Gastroesophageal sphincter (tissue), 4 donors: ENCODE measurements at regions not wholly inside any gene's neighbourhood (a gene's known extent, or its start where the extent isn't known, plus 50 kb on each side); places are given as distances from the start of the nearest gene placed in this dataset.

Source experiments
- ATAC-seq: fragments of 150-250 bp; one replicate; pipeline ENCODE4 v1.9.1; 2016; ENCODE audit warnings: mild to moderate bottlenecking, moderate library complexity
- H3K27ac ChIP-seq, 4 donors: fragments of 200-600 bp; sonication (generic) in 3 of 4; 1 replicate in 3 of 4; 2 replicates in 1 of 4; pipeline ENCODE4 v1.5.1; 2016 to 2019
- H3K27me3 ChIP-seq: fragments of 200-600 bp; sonication (generic); one replicate; pipeline ENCODE4 v1.5.1; 2019
- H3K36me3 ChIP-seq, 2 donors: fragments of 200-600 bp; sonication (generic); one replicate each; pipeline ENCODE4 v1.5.1; 2019; ENCODE audit warnings: control low read depth in 1 of 2
- H3K4me1 ChIP-seq, 3 donors: fragments of 200-600 bp; sonication (generic); 1 replicate in 2 of 3; 2 replicates in 1 of 3; pipeline ENCODE4 v1.5.1; 2016 to 2019; ENCODE audit warnings: control low read depth in 2 of 3
- H3K4me3 ChIP-seq, 2 donors: fragments of 200-600 bp; sonication (generic); one replicate each; pipeline ENCODE4 v1.5.1; 2019; ENCODE audit warnings: mild to moderate bottlenecking in 1 of 2, moderate library complexity in 1 of 2
- H3K9me3 ChIP-seq, 3 donors: fragments of 200-600 bp; sonication (generic); one replicate each; pipeline ENCODE4 v1.5.1; 2017 to 2019; ENCODE audit warnings: control low read depth in 2 of 3
- CTCF ChIP-seq, 4 experiments: fragments of 200-600 bp in 2 of 4; fragments of 450-650 bp in 2 of 4; sonication (generic) in 1 of 4; IDR thresholded peaks; one replicate each; pipeline ENCODE4 v1.5.1; 2017 to 2019; ENCODE audit warnings: antibody characterized with exemption in 4 of 4, mild to moderate bottlenecking in 2 of 4, moderate library complexity in 2 of 4
- EP300 ChIP-seq: sonication (generic); formaldehyde crosslinking; IDR thresholded peaks from one replicate; pipeline ENCODE4 v1.6.1; 2017; ENCODE audit warnings: antibody characterized with exemption, mild to moderate bottlenecking
- POLR2A ChIP-seq, 2 donors: fragments of 450-650 bp; IDR thresholded peaks; one replicate each; pipeline ENCODE4 v1.6.1; 2017; ENCODE audit warnings: antibody characterized with exemption in 2 of 2, mild to moderate bottlenecking in 2 of 2, moderate library complexity in 1 of 2
- POLR2AphosphoS5 ChIP-seq: sonication (generic); formaldehyde crosslinking; IDR thresholded peaks from one replicate; pipeline ENCODE4 v1.6.1; 2017; ENCODE audit warnings: antibody characterized with exemption
- WGBS, 2 donors: methylation state at CpG; one replicate each; pipeline ENCODE4 v1.1.5; 2018; ENCODE audit warnings: low coverage in 1 of 2; 5-methylcytosine and 5-hydroxymethylcytosine counted together

DNA sequence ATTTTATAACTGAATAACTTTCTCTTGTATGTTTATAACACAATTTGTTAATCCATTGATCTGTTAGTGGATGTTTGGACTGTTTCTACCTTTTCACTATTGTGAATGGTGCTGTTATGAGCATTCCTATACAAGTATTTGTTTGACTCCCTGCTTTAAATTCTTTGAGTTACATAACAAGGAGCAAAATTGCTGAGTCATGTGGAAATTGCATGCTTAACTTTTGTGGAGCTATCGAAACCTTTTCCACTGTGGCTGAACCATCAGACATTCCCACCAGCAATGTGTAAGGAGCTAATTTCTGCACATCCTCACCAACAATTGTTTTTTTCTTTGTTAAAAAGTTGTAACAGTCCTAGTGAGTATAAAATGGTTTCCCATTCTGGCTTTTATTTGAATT is 415.5 kb downstream of the CBLN2 start:
- Histone ChIP-seq H3K27me3 (no peaks in the 10 kb centered on the region), H3K27ac (no peak overlapping the region), H3K4me3 (no peak overlapping the region), H3K36me3 (no peaks in the 10 kb centered on the region), H3K9me3 (no peaks in the 10 kb centered on the region), H3K4me1 (no peaks in the 10 kb centered on the region)
- no peak for ATAC-seq
- TF ChIP-seq EP300 (no peak), POLR2A (IDR thresholded peaks at IDR 0.05) (no peak), CTCF (IDR thresholded peaks at IDR 0.05) (no peak), POLR2AphosphoS5 (no peak)
- 56 to 60% methylated on average over 1 of the region's 1 CpG for WGBS, 2 donors

DNA sequence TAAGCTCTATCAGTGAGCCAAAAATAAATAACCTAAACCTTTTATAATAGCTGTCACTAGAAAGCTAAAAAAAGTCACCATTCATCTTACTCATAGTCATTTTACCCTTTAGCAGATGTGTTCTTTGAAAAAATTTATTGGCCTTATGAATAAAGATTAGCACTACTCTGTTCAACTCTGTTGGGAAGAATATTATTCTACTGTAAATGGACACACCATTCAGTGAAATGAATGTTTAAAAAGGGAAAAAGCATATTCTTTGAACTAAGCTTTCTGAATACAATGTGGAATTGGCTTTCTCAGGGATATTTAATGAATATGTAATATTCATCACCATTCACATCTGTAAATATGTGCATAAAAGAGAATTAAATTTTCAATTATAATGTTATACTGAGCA is 422.0 kb downstream of the CBLN2 start:
- ATAC-seq = no peak

DNA sequence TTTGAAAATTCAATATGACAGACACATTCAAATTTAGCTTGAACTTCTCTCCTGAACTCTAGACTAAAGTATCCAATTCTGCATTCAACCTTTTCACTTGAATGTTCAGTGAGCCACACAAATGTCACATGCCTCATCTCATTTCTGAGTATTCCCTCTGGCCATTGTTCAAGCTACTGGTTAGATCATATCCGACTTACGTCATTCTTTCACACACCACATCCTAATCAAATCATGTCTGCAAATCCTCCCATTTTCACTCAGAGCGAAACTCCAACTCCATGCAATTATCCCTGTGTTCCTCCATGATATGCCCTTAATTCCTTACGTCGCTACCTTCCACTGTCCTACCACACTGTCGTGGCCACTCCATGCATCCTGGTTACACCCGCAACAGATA is 425.1 kb downstream of the CBLN2 start:
- H3K27ac ChIP-seq = no peak overlapping the region
- no peaks in the 10 kb centered on the region for H3K27me3 ChIP-seq
- H3K4me1 ChIP-seq = no peaks in the 10 kb centered on the region
- H3K4me3 ChIP-seq = no peak overlapping the region
- TF ChIP-seq POLR2A (IDR thresholded peaks at IDR 0.05) = no peak
- TF ChIP-seq EP300 = no peak
- no peak for TF ChIP-seq POLR2AphosphoS5
- TF ChIP-seq CTCF (IDR thresholded peaks at IDR 0.05) = no peak
- no peaks in the 10 kb centered on the region for H3K36me3 ChIP-seq
- WGBS, 2 donors = 85 to 95% methylated on average over 2 to 7 of the region's 7 CpGs
- ATAC-seq = no peak
- H3K9me3 ChIP-seq = no peaks in the 10 kb centered on the region

More for the DNA sequence above, 422.0 kb downstream of the CBLN2 start:
- no peaks in the 10 kb centered on the region for H3K27me3 ChIP-seq
- H3K36me3 ChIP-seq = no peaks in the 10 kb centered on the region
- no peak overlapping the region for H3K27ac ChIP-seq
- no peak overlapping the region for H3K4me3 ChIP-seq
- H3K4me1 ChIP-seq = no peaks in the 10 kb centered on the region
- TF ChIP-seq EP300 (no peak), CTCF (IDR thresholded peaks at IDR 0.05) (no peak), POLR2A (IDR thresholded peaks at IDR 0.05) (no peak), POLR2AphosphoS5 (no peak)
- H3K9me3 ChIP-seq = no peaks in the 10 kb centered on the region

- no peaks in the 10 kb centered on the region for H3K9me3 ChIP-seq
- 83 to 90% methylated on average over 3 to 4 of the region's 4 CpGs for WGBS, 2 donors
- no peaks in the 10 kb centered on the region for H3K36me3 ChIP-seq
- no peak for TF ChIP-seq EP300
- TF ChIP-seq POLR2AphosphoS5 = no peak
- no peak for TF ChIP-seq POLR2A (IDR thresholded peaks at IDR 0.05)
- no peak for TF ChIP-seq CTCF (IDR thresholded peaks at IDR 0.05)
- no peak overlapping the region for H3K4me3 ChIP-seq
- no peaks in the 10 kb centered on the region for H3K27me3 ChIP-seq
- H3K4me1 ChIP-seq = no peaks in the 10 kb centered on the region
- ATAC-seq = no peak
- no peak overlapping the region for H3K27ac ChIP-seq
Observed at GRCh38 chr18:72114801-72115594, 429.1 kb downstream of the CBLN2 start.

DNA sequence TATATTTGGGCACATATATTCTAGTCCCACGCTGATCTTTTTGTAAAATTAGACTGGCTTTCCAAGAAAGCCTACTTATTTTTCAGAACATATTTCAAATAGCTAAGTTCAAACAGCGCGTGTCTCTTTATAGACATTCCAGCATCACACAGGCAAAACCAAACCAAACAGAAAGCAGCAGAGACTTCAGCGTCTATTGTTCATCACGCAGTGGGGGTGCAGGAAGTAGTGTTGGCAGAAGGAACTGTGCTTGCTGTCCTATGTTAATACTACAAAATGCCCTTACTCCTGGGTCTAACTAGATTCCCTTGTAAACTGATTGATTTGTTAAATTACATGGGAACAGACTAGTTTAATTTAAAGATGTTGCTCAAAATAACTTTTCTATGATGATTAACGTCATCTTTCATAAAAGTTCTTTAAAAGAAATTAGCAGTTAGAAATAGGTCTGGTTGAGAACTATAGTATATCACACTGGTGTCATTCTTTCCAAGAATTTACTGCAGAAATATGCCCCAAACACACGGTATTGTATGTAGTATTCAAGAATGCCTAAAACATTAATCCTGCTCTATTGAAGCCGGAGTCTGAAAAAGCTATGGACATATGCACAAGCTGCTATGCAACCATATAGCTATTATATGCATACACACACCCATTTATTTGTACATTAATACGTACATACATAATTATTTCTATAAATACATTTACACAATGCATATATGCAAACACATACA is 436.3 kb downstream of the CBLN2 start:
- H3K4me3 ChIP-seq = no peak overlapping the region
- H3K27me3 ChIP-seq = no peaks in the 10 kb centered on the region
- no peaks in the 10 kb centered on the region for H3K36me3 ChIP-seq
- H3K27ac ChIP-seq = no peak overlapping the region
- H3K9me3 ChIP-seq = no peaks in the 10 kb centered on the region
- 39 to 45% methylated on average over 9 of the region's 9 CpGs for WGBS, 2 donors
- no peaks in the 10 kb centered on the region for H3K4me1 ChIP-seq
- TF ChIP-seq EP300 (no peak), POLR2AphosphoS5 (no peak), CTCF (IDR thresholded peaks at IDR 0.05) (no peak), POLR2A (IDR thresholded peaks at IDR 0.05) (no peak)
- no peak for ATAC-seq
